Motor neuron (in vitro differentiated cells): ENCODE measurements at regions not wholly inside any gene's neighbourhood (a gene's known extent, or its start where the extent isn't known, plus 50 kb on each side); places are given as distances from the start of the nearest gene placed in this dataset.
"Not testable (repeated sequence)": the region's sequence is repeated elsewhere in the genome, so short reads cannot be mapped to it uniquely, and the experiment has no call there.

Experiments used
- ATAC-seq, 8 experiments: fragments of 200-7000 bp; cut with Tn5 transposase; replicated peaks in 6 of 8; 2 replicates each; pipeline ENCODE4 v1.8.0; 2021; ENCODE audit warnings: mild to moderate bottlenecking in 8 of 8, moderate library complexity in 8 of 8
- H3K27ac ChIP-seq, 2 donors: fragments of 250-450 bp; sonication (Bioruptor Pico); 2 replicates each; pipeline ENCODE4 v1.9.0; 2021; ENCODE audit warnings: antibody characterized with exemption in 2 of 2, mild to moderate bottlenecking in 2 of 2, moderate library complexity in 1 of 2
- H3K4me1 ChIP-seq, 2 donors: fragments of 250-450 bp; sonication (Bioruptor Pico); replicated peaks in 1 of 2; 2 replicates each; pipeline ENCODE4 v1.6.1; 2021; ENCODE audit warnings: antibody characterized with exemption in 2 of 2, mild to moderate bottlenecking in 2 of 2, moderate library complexity in 1 of 2
- H3K4me3 ChIP-seq, 5 donors: fragments of 250-450 bp; sonication (Bioruptor Pico); 2 replicates each; pipeline ENCODE4 v1.9.0; 2021; ENCODE audit warnings: antibody characterized with exemption in 5 of 5, mild to moderate bottlenecking in 5 of 5, moderate library complexity in 4 of 5
- WGBS, 10 experiments: fragments of 450-650 bp; shearing (Covaris generic); methylation state at CpG; one replicate each; pipeline ENCODE4 v1.0.0; 2022; 5-methylcytosine and 5-hydroxymethylcytosine counted together
- in situ Hi-C, 9 experiments: fragments of 400-800 bp; cut with MboI; loops; one replicate each; pipeline ENCODE4 v1.15.0; 2021; ENCODE audit warnings: low sequenced_read_pairs in 9 of 9, low pct_unique_long_range_greater_than_20kb in 2 of 9; ENCODE audit not compliant: unreplicated experiment in 9 of 9

GRCh38 chr11:116690611-116691010 lies 82.2 kb downstream of the BUD13 start:
- ATAC-seq: no peak
- in situ Hi-C loops: loop anchor here in 4 of 9 experiments (25.0 kb wide), 2 partner anchors 478 to 1353 kb away; no protein-coding TSS in a partner anchor
- Histone ChIP-seq H3K4me3 (no peak overlapping the region), H3K27ac (no peak overlapping the region), H3K4me1 (peaks cover 28 to 33% of the 10 kb centered on the region in 2 donors)
- WGBS, 10 experiments: 0 to 100% (median 68%) methylated on average over 1 to 6 of the region's 9 CpGs; no CpG with 5 or more reads in 4 of the 10 experiments

DNA sequence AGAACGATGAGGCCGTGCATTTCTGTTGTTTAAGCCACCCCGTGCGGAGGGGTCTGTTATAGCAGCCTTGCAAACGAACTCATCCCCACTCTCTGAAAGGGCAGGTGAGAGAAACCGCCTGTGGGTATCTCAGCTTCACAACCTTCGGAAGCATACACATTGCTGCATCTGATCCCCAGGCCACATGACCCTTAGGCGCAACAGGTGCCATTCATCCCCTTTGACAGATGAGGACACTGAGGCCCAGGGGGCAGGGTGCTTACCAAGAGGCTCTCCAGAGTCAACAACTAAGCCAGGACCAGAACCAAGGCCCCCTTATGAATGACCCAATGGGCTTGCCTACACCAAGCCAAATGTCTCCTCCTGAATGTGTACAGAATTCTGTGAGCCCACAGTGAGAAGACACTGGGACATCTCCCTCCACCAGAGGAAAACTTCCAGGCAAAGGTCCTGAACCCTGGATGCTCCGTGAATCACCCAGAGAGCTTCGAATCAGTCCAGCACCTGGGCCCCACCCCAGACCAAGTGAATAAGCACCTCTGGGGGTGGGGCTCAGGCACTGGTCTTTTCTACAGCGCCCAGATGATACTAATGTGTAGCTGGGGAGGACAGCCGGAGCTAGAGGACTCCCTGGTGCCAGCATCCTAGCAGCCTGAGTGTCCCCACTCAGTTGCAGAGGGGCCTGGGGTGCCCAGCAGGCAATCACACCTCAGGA lies 83.2 kb downstream of the BUD13 start:
- in situ Hi-C loops: loop anchor here in 4 of 9 experiments (25.0 kb wide), 2 partner anchors 477 to 1352 kb away; no protein-coding TSS in a partner anchor
- WGBS, 10 experiments: 26 to 100% (median 75%) methylated on average over 1 to 6 of the region's 12 CpGs; no CpG with 5 or more reads in 5 of the 10 experiments
- Histone ChIP-seq H3K4me3 (no peak overlapping the region), H3K4me1 (peaks cover 28 to 33% of the 10 kb centered on the region in 2 donors), H3K27ac (no peak overlapping the region)
- ATAC-seq: no peak

DNA sequence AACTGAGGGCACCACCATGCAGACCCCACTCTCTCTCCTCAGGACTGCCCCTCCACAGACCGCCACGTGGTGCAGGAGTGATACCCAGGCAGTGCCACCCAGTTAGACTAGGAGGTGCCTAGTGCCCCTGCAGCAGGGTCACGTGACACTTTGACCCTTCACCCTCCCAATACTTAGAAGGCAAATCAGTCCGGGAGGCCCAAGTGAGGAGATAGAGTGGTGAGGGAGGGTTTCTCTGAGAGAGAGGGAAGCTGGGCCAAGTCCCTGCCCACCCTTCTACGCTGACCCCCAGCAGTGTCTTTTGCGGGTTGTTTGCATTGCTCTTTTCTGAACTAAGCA lies 84.6 kb downstream of the BUD13 start:
- H3K4me1 ChIP-seq: peaks cover 20 to 24% of the 10 kb centered on the region in 2 donors
- no peak overlapping the region for H3K27ac ChIP-seq
- ATAC-seq: no peak
- 40 to 100% (median 60%) methylated on average over 1 to 2 of the region's 6 CpGs; no CpG with 5 or more reads in 7 of the 10 experiments for WGBS, 10 experiments
- in situ Hi-C loops: loop anchor here in 4 of 9 experiments (25.0 kb wide), 2 partner anchors 476 to 1351 kb away; no protein-coding TSS in a partner anchor
- no peak overlapping the region for H3K4me3 ChIP-seq

DNA sequence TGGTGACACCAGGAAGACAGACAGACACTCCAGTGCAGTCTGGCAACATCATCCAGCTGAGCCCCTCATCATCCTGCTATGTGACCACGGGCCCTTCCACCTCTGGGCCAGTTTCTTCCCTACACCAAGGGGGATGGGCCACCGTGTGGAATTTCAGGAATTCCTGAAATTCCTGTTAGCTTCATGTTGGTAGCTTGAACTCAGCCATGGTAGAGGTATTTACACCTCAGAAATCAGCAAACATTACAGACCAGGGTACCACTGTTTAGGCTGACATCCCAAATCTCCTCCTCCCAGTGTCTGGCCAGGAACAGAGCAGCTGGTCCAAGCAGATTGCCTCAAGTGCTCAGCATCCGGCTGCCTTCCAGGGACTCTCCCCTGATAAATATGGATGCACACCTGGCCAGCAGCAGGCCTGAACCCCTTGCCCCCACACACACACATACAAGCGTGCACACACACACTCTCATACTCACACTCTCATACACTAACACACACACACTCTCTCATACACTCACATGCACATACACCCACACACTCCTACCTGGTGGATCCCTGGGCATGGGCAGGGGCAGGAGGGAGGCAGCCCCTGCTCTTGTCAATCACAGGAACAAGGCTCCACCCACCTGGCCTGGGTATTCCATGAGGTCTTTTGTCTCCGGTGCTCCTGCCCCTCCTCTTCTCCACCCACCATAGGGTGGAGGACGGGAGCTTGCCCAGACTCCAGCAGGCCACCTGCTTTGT lies 85.2 kb downstream of the BUD13 start:
- ATAC-seq: peak in 5 of 8 experiments; percentile 42 to 74 (median 51)
- Histone ChIP-seq H3K4me1 (peaks cover 15 to 19% of the 10 kb centered on the region in 2 donors), H3K27ac (no peak overlapping the region), H3K4me3 (no peak overlapping the region)
- 0 to 80% (median 43%) methylated on average over 1 to 3 of the region's 6 CpGs; no CpG with 5 or more reads in 5 of the 10 experiments for WGBS, 10 experiments
- in situ Hi-C loops: loop anchor here in 4 of 9 experiments (25.0 kb wide), 2 partner anchors 475 to 1350 kb away; no protein-coding TSS in a partner anchor

- Histone ChIP-seq H3K4me1 (peaks cover 11 to 12% of the 10 kb centered on the region in 2 donors), H3K27ac (no peak overlapping the region), H3K4me3 (no peak overlapping the region)
- in situ Hi-C loops: loop anchor here in 4 of 9 experiments (25.0 kb wide), 2 partner anchors 475 to 1350 kb away; no protein-coding TSS in a partner anchor
- 42 to 88% (median 69%) methylated on average over 1 to 3 of the region's 9 CpGs; no CpG with 5 or more reads in 6 of the 10 experiments for WGBS, 10 experiments
- ATAC-seq: no peak
Observed at GRCh38 chr11:116686866-116687265, 85.9 kb downstream of the BUD13 start.

- in situ Hi-C loops: loop anchor here in 4 of 9 experiments (25.0 kb wide), 2 partner anchors 472 to 1347 kb away; no protein-coding TSS in a partner anchor
- Histone ChIP-seq H3K27ac (no peak overlapping the region), H3K4me3 (no peak overlapping the region), H3K4me1 (peaks cover 5 to 7% of the 10 kb centered on the region in 2 donors)
- no peak for ATAC-seq
- WGBS, 10 experiments: 0 to 88% (median 59%) methylated on average over 1 to 3 of the region's 3 CpGs; no CpG with 5 or more reads in 4 of the 10 experiments
Observed at GRCh38 chr11:116683982-116684381, 88.8 kb downstream of the BUD13 start.

DNA sequence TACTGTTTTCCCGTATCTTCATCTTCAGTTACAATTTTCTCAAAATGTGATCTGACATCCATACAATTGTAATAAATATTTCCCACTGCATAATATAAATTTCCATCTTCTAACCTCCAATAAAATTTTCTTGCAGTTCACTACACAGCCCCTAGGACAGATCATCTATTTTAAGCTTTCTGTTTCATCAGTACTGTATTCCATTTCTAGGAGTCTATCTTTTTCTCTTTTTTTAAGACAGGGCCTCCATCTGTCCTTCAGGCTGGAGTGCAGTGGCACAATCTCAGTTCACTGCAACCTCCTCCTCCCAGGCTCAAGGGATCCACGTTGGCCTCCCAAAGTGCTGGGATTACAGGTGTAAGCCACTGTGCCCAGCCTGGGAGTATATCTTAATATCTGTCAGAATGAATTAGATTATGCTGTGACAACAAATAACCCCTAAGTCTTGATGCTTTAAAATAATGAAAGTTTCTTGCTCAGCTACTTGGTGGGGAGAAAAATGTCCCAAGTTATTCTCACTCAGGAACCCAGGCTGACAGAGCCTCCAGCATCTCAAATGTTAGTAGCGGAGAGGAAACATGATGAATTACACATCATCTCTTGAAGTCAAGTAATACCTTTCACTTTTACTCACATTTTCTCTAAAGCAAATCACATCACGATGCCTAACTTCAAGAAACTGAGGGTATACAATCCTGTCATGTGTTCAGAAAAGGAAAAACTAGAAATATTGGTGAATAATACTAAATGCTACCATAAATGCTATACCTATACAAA lies 92.2 kb downstream of the BUD13 start:
- no peak overlapping the region for H3K27ac ChIP-seq
- H3K4me1 ChIP-seq: no peaks in the 10 kb centered on the region
- H3K4me3 ChIP-seq: no peak overlapping the region
- in situ Hi-C loops: loop anchor here in 4 of 9 experiments (25.0 kb wide), 2 partner anchors 468 to 1343 kb away; no protein-coding TSS in a partner anchor
- 0 to 100% (median 69%) methylated on average over 1 to 4 of the region's 4 CpGs for WGBS, 10 experiments
- no peak for ATAC-seq

DNA sequence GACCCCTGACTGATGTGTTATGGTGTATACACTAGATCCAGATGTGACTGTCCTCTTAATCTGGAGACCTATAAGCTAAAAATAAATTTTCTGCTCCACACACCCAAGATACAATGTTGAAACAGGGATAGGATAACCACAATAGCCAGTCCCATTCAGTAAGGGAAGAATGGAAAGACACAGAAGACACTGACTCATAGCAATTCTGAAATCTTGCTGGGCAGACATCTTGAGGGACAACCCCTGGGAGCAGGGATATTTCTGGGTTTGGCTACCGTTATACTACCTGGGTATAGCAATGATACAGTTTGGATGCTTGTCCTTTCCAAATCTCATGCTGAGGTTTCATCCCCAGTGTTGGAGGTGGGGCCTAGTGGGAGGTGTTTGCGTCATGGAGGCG lies 93.9 kb downstream of the BUD13 start:
- H3K4me3 ChIP-seq: no peak overlapping the region
- no peak overlapping the region for H3K27ac ChIP-seq
- 0 to 100% (median 84%) methylated on average over 1 to 3 of the region's 3 CpGs; no CpG with 5 or more reads in 4 of the 10 experiments for WGBS, 10 experiments
- in situ Hi-C loops: loop anchor here in 4 of 9 experiments (25.0 kb wide), 2 partner anchors 467 to 1342 kb away; no protein-coding TSS in a partner anchor
- ATAC-seq: no peak
- H3K4me1 ChIP-seq: no peaks in the 10 kb centered on the region

GRCh38 chr11:116667318-116667717 lies 105.5 kb downstream of the BUD13 start:
- H3K27ac ChIP-seq, in situ Hi-C loops, H3K4me3 ChIP-seq, ATAC-seq, H3K4me1 ChIP-seq: not testable (repeated sequence)
- WGBS, 10 experiments: 0% methylated on average over 1 of the region's 1 CpG; no CpG with 5 or more reads in 9 of the 10 experiments

- in situ Hi-C loops: not testable (repeated sequence)
- 0 to 100% (median 70%) methylated on average over 1 to 9 of the region's 15 CpGs; no CpG with 5 or more reads in 3 of the 10 experiments for WGBS, 10 experiments
Observed at GRCh38 chr11:116666673-116667249, 106.0 kb downstream of the BUD13 start.

GRCh38 chr11:116665523-116665922 lies 107.3 kb downstream of the BUD13 start:
- in situ Hi-C loops: no loop called here
- H3K27ac ChIP-seq: no peak overlapping the region
- ATAC-seq: no peak
- H3K4me1 ChIP-seq: no peaks in the 10 kb centered on the region
- no peak overlapping the region for H3K4me3 ChIP-seq

More at GRCh38 chr11:116666673-116667249, 106.0 kb downstream of the BUD13 start:
- not testable (repeated sequence) for ATAC-seq, H3K27ac ChIP-seq, H3K4me1 ChIP-seq, H3K4me3 ChIP-seq

GRCh38 chr11:116661056-116661455 lies 111.7 kb downstream of the BUD13 start:
- in situ Hi-C loops: no loop called here
- Histone ChIP-seq H3K27ac (no peak overlapping the region), H3K4me3 (no peak overlapping the region), H3K4me1 (no peaks in the 10 kb centered on the region)
- WGBS, 10 experiments: 50 to 83% (median 70%) methylated on average over 1 to 2 of the region's 3 CpGs; no CpG with 5 or more reads in 6 of the 10 experiments
- no peak for ATAC-seq
